GM19397 (cell line): ENCODE measurements at regions not wholly inside any gene's neighbourhood (a gene's known extent, or its start where the extent isn't known, plus 50 kb on each side); places are given as distances from the start of the nearest gene placed in this dataset.
"Not testable (repeated sequence)": the region's sequence is repeated elsewhere in the genome, so short reads cannot be mapped to it uniquely, and the experiment has no call there.

Experiments used
- ATAC-seq: cut with Tn5 transposase; IDR thresholded peaks from one replicate; pipeline ENCODE4 v1.9.1; 2021; ENCODE audit warnings: mild to moderate bottlenecking, moderate library complexity; ENCODE audit not compliant: unreplicated experiment

GRCh38 chr2:37802211-37802752, 122.8 kb upstream of the RMDN2 start:
- ATAC-seq: no peak

DNA sequence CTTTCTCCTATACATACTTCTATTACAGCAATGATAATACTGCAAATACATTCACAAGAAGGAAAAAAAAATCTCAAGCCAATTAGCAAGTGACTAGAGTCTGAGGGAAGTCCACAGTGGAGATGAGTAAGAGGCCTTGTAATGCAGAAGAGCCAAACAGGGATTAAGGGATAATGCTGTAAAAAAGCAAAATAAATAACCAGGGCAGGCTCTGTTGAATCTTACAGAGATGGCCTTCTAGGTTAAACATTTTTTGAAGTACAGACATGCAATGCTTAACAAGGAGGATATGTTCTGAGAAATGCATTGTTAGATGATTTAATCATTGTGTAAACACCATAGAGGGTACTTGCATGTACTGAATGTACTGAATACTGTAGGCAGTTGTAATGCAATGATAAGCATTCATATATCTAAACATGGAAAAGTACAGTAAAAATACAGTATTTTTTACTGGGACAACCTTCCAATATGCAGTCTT, 122.1 kb upstream of the RMDN2 start:
- ATAC-seq: no peak

DNA sequence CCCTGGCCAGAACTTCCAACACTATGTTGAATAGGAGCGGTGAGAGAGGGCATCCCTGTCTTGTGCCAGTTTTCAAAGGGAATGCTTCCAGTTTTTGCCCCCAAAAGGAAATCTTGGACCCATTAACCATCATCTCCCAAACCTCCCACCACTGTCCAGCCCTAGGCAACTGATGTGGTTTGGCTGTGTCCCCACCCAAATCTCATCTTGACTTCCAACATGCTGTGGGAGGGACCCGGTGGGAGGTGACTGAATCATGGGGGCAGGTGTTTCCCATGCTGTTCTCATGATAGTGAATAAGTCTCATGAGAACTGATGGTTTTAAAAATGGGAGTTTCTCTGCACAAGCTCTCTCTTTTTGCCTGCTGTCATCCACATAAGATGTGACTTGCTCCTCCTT, 119.1 kb upstream of the RMDN2 start:
- ATAC-seq: not testable (repeated sequence)

- no peak for ATAC-seq
These were observed 115.6 kb upstream of the RMDN2 start for GRCh38 chr2:37809525-37809924.

DNA sequence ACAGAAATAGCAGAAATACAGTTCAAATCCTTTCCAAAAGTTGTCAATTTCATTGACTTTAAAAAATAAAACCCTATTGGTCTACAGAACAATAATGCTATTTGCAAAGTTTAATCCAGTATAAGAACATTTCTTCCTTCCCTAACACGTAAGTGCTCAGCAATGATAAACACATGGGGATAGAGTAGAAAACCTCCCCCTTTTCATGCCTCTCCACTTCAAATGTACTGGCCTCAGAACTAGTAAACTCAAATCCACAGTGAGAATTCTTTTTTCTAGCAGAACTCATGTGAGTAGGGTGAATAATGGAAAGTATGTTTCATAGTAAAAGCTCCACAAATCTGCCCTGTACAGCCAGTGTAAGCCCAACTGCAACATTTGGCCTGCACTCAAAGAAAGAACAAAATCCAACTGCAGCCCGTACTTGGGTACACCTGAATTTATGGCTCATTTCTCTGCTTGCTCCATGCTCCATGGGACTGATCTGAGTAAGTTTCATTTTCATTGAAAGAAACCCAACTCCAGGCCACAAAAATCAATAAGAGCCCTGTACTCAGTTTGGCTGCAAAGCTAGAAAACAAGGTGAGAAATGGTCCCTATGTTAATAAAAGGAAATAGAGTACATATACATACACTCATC, 115.0 kb upstream of the RMDN2 start:
- no peak for ATAC-seq

- ATAC-seq: no peak
These were observed 112.7 kb upstream of the RMDN2 start for GRCh38 chr2:37812414-37812813.

- no peak for ATAC-seq
These were observed 112.0 kb upstream of the RMDN2 start for GRCh38 chr2:37812941-37813730.

GRCh38 chr2:37816036-37816435, 109.1 kb upstream of the RMDN2 start:
- no peak for ATAC-seq

DNA sequence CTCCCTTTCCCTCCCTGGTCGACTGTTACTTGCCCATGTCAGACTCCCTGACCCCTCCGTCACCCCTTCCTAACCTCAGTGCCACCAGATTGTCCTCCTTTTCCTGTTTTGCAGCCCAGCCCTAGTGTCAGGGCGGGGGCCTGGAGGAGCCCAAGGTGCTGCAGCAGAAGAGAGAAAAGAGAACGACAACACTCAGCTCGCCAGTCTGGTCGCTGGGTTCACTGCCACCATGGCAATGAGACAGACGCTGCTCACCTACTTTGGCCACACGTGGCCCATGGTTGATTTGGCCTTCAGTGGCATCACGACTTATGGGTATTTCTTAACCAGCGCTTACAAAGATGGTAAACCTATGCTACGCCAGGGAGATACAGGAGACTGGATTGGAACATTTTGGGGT, 108.4 kb upstream of the RMDN2 start:
- ATAC-seq: no peak

DNA sequence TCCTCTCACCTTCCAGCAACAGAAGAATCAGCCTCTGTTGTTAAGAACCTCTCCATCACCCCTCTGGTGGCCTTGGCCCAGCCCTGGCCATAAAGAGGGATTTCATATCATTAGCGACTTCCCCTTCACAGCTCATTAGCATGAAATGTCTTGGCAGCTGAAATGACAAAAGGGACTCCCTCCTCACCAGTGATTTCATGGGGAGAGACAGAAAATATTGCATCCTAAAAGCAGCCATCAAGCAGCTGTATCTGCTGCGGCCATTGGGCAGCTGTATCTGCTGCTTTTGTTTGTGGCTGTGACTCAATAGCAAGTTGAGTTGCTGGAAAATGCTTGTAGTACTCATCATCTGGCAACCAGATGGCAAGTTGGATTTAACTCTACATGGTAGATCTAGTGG, 105.9 kb upstream of the RMDN2 start:
- no peak for ATAC-seq

DNA sequence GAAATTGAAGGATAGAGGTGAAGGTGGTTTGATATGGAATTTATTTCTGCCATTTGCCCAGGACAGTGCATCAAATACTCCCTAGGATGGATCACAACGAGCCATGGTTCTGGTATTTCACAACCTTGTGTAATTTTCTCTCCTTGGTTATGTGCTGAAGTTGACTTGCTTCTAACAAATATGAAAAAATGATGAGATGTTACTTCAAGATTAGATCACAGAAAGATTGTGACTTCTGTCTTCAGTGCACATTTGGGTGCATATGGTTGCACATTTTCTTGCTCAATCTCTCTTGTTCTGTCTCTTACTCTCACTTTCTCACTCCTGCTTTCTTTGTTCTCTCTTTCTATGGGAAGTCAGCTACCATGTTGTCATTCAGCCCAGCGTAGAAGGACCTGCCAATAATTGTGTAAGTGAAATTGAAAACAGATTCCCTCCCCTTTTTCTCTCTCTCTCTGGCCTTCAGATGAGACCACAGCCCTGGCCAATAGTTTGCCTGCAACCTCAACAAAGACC, 104.6 kb upstream of the RMDN2 start:
- no peak for ATAC-seq

- ATAC-seq: no peak
These were observed 99.5 kb upstream of the RMDN2 start for GRCh38 chr2:37825586-37825985.

- ATAC-seq: no peak
These were observed 98.5 kb upstream of the RMDN2 start for GRCh38 chr2:37826611-37827010.

DNA sequence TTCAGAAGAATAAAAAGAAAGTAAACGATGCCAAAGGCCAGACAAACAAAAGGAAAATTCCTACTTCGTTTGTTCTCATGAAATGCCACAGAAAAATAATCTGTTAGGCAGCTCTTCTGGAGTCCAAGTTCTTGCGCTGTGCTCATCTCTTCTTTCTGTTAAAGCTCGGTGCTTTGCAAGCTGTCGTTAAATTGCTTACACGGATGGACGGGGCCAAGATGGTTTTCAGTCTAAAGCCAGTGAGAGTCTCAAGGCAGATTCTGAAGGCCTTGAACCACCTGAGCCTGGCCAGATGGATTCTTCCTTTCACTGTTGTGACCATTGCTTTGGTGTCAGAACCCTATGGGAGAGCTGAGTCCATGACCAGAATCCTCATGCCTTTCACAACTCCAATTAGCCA, 97.6 kb upstream of the RMDN2 start:
- ATAC-seq: no peak

- ATAC-seq: no peak
These were observed 97.1 kb upstream of the RMDN2 start for GRCh38 chr2:37827911-37828511.

GRCh38 chr2:37829202-37829601, 95.9 kb upstream of the RMDN2 start:
- ATAC-seq: no peak

GRCh38 chr2:37829616-37830395, 95.3 kb upstream of the RMDN2 start:
- no peak for ATAC-seq

DNA sequence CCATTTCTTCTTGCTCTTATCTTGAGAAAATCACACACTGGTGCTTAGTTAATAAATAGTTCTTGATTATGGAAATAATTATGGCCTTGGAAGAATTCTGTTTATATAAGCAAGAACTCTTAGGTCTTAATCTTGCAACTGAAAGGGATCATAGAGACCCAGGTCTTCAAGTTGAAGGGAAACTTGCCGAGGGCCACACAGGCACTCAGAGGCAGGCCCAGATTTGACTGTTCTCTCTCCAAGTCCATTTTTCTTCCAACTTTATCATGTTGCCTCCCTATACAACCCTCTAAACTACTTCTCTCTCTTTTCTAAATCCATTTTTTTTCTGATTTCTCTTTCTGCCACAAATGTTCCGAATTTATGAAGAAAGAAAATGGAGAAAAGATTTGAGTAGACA, 94.5 kb upstream of the RMDN2 start:
- ATAC-seq: no peak

- ATAC-seq: no peak
These were observed 93.9 kb upstream of the RMDN2 start for GRCh38 chr2:37831081-37831780.

DNA sequence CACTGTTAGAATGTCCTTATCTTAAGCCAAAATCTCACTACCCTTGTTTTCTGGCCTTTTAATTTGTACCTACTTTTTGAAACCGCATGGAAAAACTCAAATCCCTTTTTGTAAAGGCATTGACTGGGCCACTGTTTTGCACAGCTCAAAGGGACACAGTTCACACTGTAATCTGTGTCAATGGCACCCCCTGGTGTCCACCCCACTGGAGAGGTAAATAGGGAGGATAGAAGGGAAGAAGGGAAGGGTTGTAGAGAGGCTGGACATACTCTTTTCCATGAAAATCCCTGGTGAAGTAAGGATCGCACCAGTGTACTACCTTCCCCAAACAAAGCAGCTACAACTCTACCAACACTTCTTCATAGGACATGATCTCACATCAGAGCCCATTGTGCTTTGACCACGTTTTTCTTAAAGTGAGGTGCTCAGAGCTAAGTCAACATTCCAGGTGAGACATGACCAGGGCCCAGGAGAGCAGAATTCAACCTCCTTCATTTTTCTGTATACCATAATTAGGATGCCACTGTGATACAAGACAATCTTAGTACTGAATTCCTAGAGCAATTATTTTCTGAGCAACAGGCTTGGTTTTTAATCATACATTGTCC, 92.4 kb upstream of the RMDN2 start:
- ATAC-seq: no peak
